Peyer's patch (tissue), 4 donors: ENCODE measurements at regions not wholly inside any gene's neighbourhood (a gene's known extent, or its start where the extent isn't known, plus 50 kb on each side); places are given as distances from the start of the nearest gene placed in this dataset.
"Not testable (repeated sequence)": the region's sequence is repeated elsewhere in the genome, so short reads cannot be mapped to it uniquely, and the experiment has no call there.

Experiments used
- CTCF ChIP-seq, 6 experiments: fragments of 450-650 bp in 4 of 6; fragments of 200-600 bp in 2 of 6; sonication (generic) in 1 of 6; IDR thresholded peaks; one replicate each; pipeline ENCODE4 v1.5.1; 2017 to 2019; ENCODE audit warnings: antibody characterized with exemption in 6 of 6, mild to moderate bottlenecking in 3 of 6, moderate library complexity in 1 of 6
- POLR2A ChIP-seq, 2 donors: fragments of 450-650 bp; IDR thresholded peaks; one replicate each; pipeline ENCODE4 v1.5.1; 2017; ENCODE audit warnings: antibody characterized with exemption in 2 of 2, mild to moderate bottlenecking in 2 of 2, moderate library complexity in 2 of 2

- not testable (repeated sequence) for TF ChIP-seq CTCF, POLR2A (IDR thresholded peaks at IDR 0.05)
These were observed 58.7 kb upstream of the GPR31 start for GRCh38 chr6:167216390-167217050.
